ENCODE measurements at regions not wholly inside any gene's neighbourhood (a gene's known extent, or its start where the extent isn't known, plus 50 kb on each side); places are given as distances from the start of the nearest gene placed in this dataset.

GRCh38 chr15:81859737-81860516 lies 185.9 kb downstream of the MEX3B start:
- dilution Hi-C loops (cut with MboI; ENCODE audit: extremely low pct_ligation_motif_present, low sequenced_read_pairs) (no loop called here), intact Hi-C loops (cut with micrococcal nuclease) (no loop called here)
- H3K4me2 ChIP-seq (ENCODE audit: insufficient read depth, low read length), result no peak overlapping the region
- H3K4me1 ChIP-seq (ENCODE audit: control insufficient read depth, extremely low read depth, insufficient read depth, low read length), result no peaks in the 10 kb centered on the region
- FAIRE-seq, result no peak
- TF ChIP-seq CTCF (IDR thresholded peaks at IDR 0.05; ENCODE audit: extremely low read depth in 1 of 2, insufficient read depth in 1 of 2, low read depth in 1 of 2, low read length in 2 of 2) (no peak), MAX (IDR thresholded peaks at IDR 0.05; ENCODE audit: insufficient read depth, insufficient read length) (no peak)
- H3K36me3 ChIP-seq (ENCODE audit: control insufficient read depth in 2 of 2, extremely low read depth in 1 of 2, insufficient read depth in 2 of 2, low read length in 2 of 2), result no peaks in the 10 kb centered on the region
- no peaks in the 10 kb centered on the region for H4K20me1 ChIP-seq (replicated peaks; ENCODE audit: control insufficient read depth, extremely low read depth, insufficient read depth, low read length)
- H2AFZ ChIP-seq (ENCODE audit: low read depth, low read length), result no peak overlapping the region
- ChIA-PET POLR2A (no interaction called here), CTCF (no interaction called here)
- H3K27ac ChIP-seq (ENCODE audit: insufficient read depth, low read depth, low read length), result no peak overlapping the region
- H3K9ac ChIP-seq (replicated peaks; ENCODE audit: extremely low read depth, insufficient read depth, low read length), result no peak overlapping the region
- DNase-seq (ENCODE audit: low read depth, low spot score), result no peak
- H3K9me1 ChIP-seq (replicated peaks; ENCODE audit: control insufficient read depth, extremely low read depth, insufficient read depth, low read length), result no peaks in the 10 kb centered on the region
- no TSS peak for BruUV-seq (replicated peaks)
- H3K27me3 ChIP-seq (ENCODE audit: control insufficient read depth in 2 of 2, insufficient read depth in 2 of 2, low read length in 2 of 2), result no peaks in the 10 kb centered on the region
- no peaks in the 10 kb centered on the region for H3K9me3 ChIP-seq (replicated peaks; ENCODE audit: control insufficient read depth, insufficient read depth, low read length)
- H3K4me3 ChIP-seq (replicated peaks in 1 of 3; ENCODE audit: insufficient read depth in 1 of 3, low read depth in 1 of 3, low read length in 3 of 3), result no peak overlapping the region
- H3K79me2 ChIP-seq (ENCODE audit: control insufficient read depth, insufficient read depth, low read length), result no peaks in the 10 kb centered on the region

GRCh38 chr15:81858586-81858985 lies 187.2 kb downstream of the MEX3B start:
- H4K20me1 ChIP-seq (replicated peaks; ENCODE audit: control insufficient read depth, extremely low read depth, insufficient read depth, low read length), result no peaks in the 10 kb centered on the region
- H3K9me1 ChIP-seq (replicated peaks; ENCODE audit: control insufficient read depth, extremely low read depth, insufficient read depth, low read length), result no peaks in the 10 kb centered on the region
- H3K27me3 ChIP-seq (ENCODE audit: control insufficient read depth in 2 of 2, insufficient read depth in 2 of 2, low read length in 2 of 2), result no peaks in the 10 kb centered on the region
- DNase-seq (ENCODE audit: low read depth, low spot score), result no peak
- H2AFZ ChIP-seq (ENCODE audit: low read depth, low read length), result no peak overlapping the region
- no peak overlapping the region for H3K4me3 ChIP-seq (replicated peaks in 1 of 3; ENCODE audit: insufficient read depth in 1 of 3, low read depth in 1 of 3, low read length in 3 of 3)
- dilution Hi-C loops (cut with MboI; ENCODE audit: extremely low pct_ligation_motif_present, low sequenced_read_pairs), result no loop called here
- ChIA-PET CTCF (no interaction called here), POLR2A (no interaction called here)
- no peaks in the 10 kb centered on the region for H3K9me3 ChIP-seq (replicated peaks; ENCODE audit: control insufficient read depth, insufficient read depth, low read length)
- no peak overlapping the region for H3K9ac ChIP-seq (replicated peaks; ENCODE audit: extremely low read depth, insufficient read depth, low read length)
- FAIRE-seq, result no peak
- no peak overlapping the region for H3K4me2 ChIP-seq (ENCODE audit: insufficient read depth, low read length)
- intact Hi-C loops (cut with micrococcal nuclease), result no loop called here
- TF ChIP-seq FOS (IDR thresholded peaks at IDR 0.05; ENCODE audit: borderline replicate concordance, insufficient read depth, low read length), result no peak
- no peak for TF ChIP-seq POLR2AphosphoS5 (IDR thresholded peaks at IDR 0.05; ENCODE audit: insufficient read depth, low read depth, low read length)
- no peak for TF ChIP-seq GATA2 (IDR thresholded peaks at IDR 0.05; ENCODE audit: insufficient read depth, insufficient read length, low read depth, low read length)
- no peak for TF ChIP-seq MYC (IDR thresholded peaks at IDR 0.05; ENCODE audit: low read depth, low read length)
- TF ChIP-seq POLR2A (IDR thresholded peaks at IDR 0.05; ENCODE audit: low read depth, low read length), result no peak
- no peak for TF ChIP-seq EZH2 (IDR thresholded peaks at IDR 0.05; ENCODE audit: borderline replicate concordance, low read depth, low read length, severe bottlenecking)
- no peak for TF ChIP-seq CTCF (IDR thresholded peaks at IDR 0.05; ENCODE audit: extremely low read depth in 1 of 2, insufficient read depth in 1 of 2, low read depth in 1 of 2, low read length in 2 of 2)
- no peak for TF ChIP-seq MAX (IDR thresholded peaks at IDR 0.05; ENCODE audit: insufficient read depth, insufficient read length)
- TF ChIP-seq JUN (IDR thresholded peaks at IDR 0.05; ENCODE audit: borderline replicate concordance, insufficient read depth, insufficient read length, low read depth), result no peak
- H3K27ac ChIP-seq (ENCODE audit: insufficient read depth, low read depth, low read length), result no peak overlapping the region
- no peaks in the 10 kb centered on the region for H3K4me1 ChIP-seq (ENCODE audit: control insufficient read depth, extremely low read depth, insufficient read depth, low read length)
- H3K79me2 ChIP-seq (ENCODE audit: control insufficient read depth, insufficient read depth, low read length), result no peaks in the 10 kb centered on the region
- H3K36me3 ChIP-seq (ENCODE audit: control insufficient read depth in 2 of 2, extremely low read depth in 1 of 2, insufficient read depth in 2 of 2, low read length in 2 of 2), result no peaks in the 10 kb centered on the region
- no TSS peak for BruUV-seq (replicated peaks)
